ENCODE measurements at regions not wholly inside any gene's neighbourhood (a gene's known extent, or its start where the extent isn't known, plus 50 kb on each side); places are given as distances from the start of the nearest gene placed in this dataset.
"Not testable (repeated sequence)": the region's sequence is repeated elsewhere in the genome, so short reads cannot be mapped to it uniquely, and the experiment has no call there.

GRCh38 chr18:24567199-24567598 lies 106.8 kb downstream of the HRH4 start:
- DNase-seq, result no peak

GRCh38 chr18:24570716-24571115 lies 110.3 kb downstream of the HRH4 start:
- no peak for DNase-seq

GRCh38 chr18:24582771-24583170 lies 122.3 kb downstream of the HRH4 start:
- no peak for DNase-seq

- no peak for DNase-seq
Observed at GRCh38 chr18:24584205-24584604, 123.8 kb downstream of the HRH4 start.

GRCh38 chr18:24584813-24585212 lies 124.4 kb downstream of the HRH4 start:
- no peak for DNase-seq

GRCh38 chr18:24585996-24586566 lies 125.6 kb downstream of the HRH4 start:
- DNase-seq, result no peak

GRCh38 chr18:24586662-24587360 lies 126.4 kb downstream of the HRH4 start:
- DNase-seq, result no peak

GRCh38 chr18:24588440-24588839 lies 128.0 kb downstream of the HRH4 start:
- DNase-seq, result peak in 1 of 2 experiments; percentile 3

GRCh38 chr18:24590946-24591345 lies 130.5 kb downstream of the HRH4 start:
- DNase-seq, result no peak

GRCh38 chr18:24593401-24593800 lies 133.0 kb downstream of the HRH4 start:
- DNase-seq, result no peak

GRCh38 chr18:24593886-24594285 lies 133.4 kb downstream of the HRH4 start:
- no peak for DNase-seq

- DNase-seq, result no peak
Observed at GRCh38 chr18:24595561-24596031, 135.2 kb downstream of the HRH4 start.

- peak; percentile 50 to 53 for DNase-seq
Observed at GRCh38 chr18:24600076-24600654, 139.7 kb downstream of the HRH4 start.

GRCh38 chr18:24601585-24601984 lies 141.1 kb downstream of the HRH4 start:
- no peak for DNase-seq

GRCh38 chr18:24602201-24602600 lies 141.8 kb downstream of the HRH4 start:
- no peak for DNase-seq

- DNase-seq, result no peak
Observed at GRCh38 chr18:24603151-24603550, 142.7 kb downstream of the HRH4 start.

- no peak for DNase-seq
Observed at GRCh38 chr18:24605444-24605843, 145.0 kb downstream of the HRH4 start.

- DNase-seq, result no peak
Observed at GRCh38 chr18:24609254-24609653, 148.8 kb downstream of the HRH4 start.

- DNase-seq, result no peak
Observed at GRCh38 chr18:24611075-24611474, 150.6 kb downstream of the HRH4 start.

- DNase-seq, result no peak
Observed at GRCh38 chr18:24613896-24614640, 153.6 kb downstream of the HRH4 start.

- no peak for DNase-seq
Observed at GRCh38 chr18:24616653-24617052, 156.2 kb downstream of the HRH4 start.

GRCh38 chr18:24624421-24624820 lies 164.0 kb downstream of the HRH4 start:
- DNase-seq, result not testable (repeated sequence)

- no peak for DNase-seq
Observed at GRCh38 chr18:24627644-24628315, 167.3 kb downstream of the HRH4 start.

Measured in SHP77 (cell line).